ENCODE measurements at regions not wholly inside any gene's neighbourhood (a gene's known extent, or its start where the extent isn't known, plus 50 kb on each side); places are given as distances from the start of the nearest gene placed in this dataset.

DNA sequence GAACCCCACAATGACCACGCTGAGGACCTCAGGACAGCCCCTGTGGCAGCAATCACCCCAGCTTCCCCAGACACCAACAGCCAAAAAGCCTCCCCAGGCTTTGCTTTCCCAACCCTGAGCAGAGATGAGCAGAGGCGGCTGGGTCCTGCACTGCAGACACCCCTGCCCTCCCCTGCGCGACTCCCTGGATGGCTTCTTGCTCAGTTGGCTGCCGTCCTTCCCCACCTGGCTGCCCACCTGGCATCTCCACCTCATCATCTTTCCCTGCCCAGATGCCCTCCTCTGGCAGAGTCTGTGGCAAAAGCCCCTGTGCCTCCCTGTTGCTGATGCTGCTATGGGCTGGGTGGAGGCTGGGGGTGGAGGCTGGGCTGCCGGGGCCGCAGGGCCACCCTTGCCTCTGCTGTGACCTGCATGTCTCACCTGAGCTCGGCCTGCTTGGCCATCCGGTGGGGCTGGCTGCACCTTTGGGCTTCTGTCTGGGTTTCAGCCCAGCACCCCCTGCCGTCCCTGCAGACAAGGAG, 567.7 kb downstream of the TCERG1L start:
- TF ChIP-seq EZH2 (IDR thresholded peaks at IDR 0.05; ENCODE audit: insufficient read depth, poor library complexity, severe bottlenecking) (no peak), EZH2phosphoT487 (IDR thresholded peaks at IDR 0.05; ENCODE audit: insufficient read depth, low read depth) (no peak)

Data from GM23248 (cell line).